M059J (cell line): ENCODE measurements at regions not wholly inside any gene's neighbourhood (a gene's known extent, or its start where the extent isn't known, plus 50 kb on each side); places are given as distances from the start of the nearest gene placed in this dataset.
"Not testable (repeated sequence)": the region's sequence is repeated elsewhere in the genome, so short reads cannot be mapped to it uniquely, and the experiment has no call there.

Experiments
- DNase-seq: peaks from one replicate; pipeline ENCODE4 v3.0.0-alpha.2; 2012; ENCODE audit warnings: low read depth

DNA sequence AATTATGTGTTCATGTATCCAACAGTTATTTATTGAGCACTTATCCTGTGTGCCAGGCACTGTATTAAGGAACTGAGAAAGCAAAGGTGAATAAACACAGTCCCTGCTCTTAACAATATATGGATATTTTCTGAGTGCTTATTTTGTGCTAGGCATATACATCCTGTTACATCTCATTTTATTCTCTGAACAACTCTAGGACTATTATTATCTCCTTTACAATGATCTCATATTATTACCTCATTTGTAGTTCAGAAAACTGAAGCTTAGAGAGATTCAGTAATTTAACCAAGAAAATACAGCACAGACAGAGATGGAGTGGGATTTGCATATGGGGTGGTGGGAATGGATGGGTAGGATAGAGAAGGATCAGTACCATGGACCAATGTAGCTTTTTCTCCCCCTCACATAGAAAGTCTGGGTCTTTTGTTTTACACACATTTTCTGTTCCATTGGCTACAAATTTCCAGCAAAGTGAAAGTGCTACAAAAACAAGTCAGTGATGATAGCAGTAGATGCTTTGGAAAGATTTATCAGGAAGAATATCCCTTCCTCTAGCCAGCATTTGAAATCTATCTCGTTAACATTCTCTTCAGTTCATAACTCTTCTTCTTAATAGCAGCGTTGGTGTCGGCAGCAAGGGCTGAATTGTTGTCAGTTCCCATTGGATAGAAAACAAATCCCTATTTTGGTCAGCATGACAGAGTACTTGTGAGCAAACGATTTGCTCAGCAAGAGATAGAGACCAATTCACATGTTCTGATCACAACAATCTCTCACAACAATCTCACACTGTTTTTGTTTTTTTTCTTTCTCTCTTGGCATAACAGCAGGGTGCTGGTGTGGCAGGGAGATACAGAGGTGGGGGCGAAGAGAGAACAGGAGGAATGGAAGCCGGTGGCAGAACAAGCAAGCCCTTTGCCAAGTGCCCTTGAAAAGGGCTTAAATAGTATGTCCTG is 102.2 kb upstream of the KCTD1 start:
- no peak for DNase-seq

DNA sequence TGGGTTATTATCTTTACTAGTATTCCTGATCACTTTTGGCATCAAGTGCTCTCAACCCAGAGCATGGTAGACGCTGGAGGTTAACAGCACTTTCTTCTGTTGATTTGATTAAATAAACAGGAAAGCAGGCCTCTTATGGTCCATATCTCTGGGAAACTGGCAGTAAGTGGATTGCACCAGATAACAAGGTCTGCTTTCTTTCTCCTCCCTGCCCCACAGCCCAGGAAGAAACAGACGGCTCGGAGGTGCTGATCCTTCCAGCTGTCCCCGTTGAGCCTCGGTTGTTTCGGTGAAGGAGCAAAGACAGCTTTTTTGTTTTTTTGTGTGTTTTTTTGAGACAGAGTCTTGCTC is 100.8 kb upstream of the KCTD1 start:
- DNase-seq: no peak

DNA sequence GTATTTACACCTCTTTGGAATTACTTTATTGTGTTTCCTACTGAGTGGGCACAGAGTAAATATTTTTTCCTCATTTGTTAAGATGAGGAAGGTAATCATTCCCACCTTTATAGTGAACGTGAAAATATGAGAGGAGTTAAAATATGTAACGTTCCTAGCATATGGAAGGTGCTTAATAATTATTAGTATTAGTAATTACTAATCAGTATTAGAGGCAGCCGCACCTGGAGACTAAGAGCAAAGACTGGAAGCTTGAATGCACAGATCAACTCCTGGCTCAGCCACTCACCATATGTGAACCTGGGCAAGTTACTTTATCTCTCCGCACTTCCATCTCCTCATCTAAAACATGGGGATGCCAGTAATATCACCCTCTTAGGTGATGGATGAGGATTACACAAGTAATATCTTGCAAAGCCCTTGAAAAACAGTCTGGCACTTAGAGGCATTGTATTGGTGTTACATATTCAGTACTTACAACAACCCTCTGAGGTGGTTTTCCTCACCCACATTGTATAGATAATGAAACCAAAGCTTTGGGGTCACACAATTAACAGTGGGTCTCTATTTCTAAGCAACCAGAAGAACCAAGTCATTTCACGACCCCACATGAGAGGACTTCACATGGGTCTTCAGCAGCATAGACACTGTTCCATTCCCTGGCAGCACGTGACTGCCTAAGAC is 100.3 kb upstream of the KCTD1 start:
- no peak for DNase-seq

GRCh38 chr18:26646901-26647300 is 98.5 kb upstream of the KCTD1 start:
- DNase-seq: no peak

DNA sequence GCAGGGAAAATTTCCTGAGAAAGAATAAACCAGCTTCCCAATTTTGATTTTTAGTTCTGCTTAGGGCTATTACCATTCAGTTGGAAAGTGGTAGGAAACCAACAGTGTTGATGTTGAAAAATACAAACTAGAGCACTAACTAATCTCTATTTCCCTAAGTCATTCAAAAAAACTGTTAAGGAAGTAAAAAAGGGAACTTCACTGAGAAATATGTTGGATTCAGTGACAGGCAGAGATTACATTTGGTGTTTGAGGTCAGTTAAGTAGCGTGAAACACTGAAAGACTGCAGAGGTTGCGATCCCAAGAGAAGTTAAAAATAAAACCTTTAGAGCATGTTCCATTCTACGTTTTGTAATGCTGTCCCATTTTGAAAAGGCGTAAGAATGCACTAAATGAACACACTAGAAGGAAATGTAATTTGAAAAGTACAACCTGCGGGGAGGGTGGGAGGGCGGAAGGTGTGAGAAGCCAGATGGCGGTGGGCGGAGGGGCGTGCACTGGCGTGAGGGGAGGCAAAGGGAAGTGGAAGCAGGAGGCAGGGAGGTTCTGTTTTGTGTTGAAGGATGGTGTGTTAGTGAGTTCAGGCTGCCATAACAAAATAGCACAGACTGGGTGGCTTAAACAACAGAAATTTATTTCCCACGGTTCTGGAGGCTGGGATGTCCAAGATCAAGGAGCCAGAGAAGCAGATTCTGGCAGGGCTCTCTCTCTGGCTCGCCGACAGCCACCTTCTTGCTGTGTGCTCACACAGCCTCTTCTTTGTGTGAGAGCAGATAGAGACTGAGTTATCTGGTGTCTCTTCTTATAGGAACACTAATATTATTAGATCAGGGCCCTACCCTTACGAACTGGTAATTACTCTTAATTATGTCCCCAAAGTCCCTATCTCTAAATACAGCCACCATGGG is 94.3 kb upstream of the KCTD1 start:
- no peak for DNase-seq

DNA sequence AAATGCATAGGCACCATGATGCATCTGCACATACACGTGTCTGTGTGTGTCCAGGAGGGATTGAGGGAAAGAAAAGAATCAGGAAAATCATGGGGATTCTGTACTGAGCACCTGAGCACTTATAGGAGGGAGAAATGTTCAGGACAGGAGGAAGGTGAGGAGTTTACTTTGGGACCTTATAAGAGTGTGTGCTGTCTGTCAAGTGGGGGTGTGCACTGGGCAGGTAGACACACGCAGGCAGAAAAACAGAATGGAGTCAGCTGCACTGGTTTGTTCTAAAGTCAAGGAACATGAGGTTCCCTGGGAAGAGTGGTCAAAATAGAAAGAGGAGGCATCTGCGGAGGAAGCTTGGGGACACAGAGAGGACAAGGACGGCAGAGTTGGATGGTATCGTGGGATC is 92.2 kb upstream of the KCTD1 start:
- DNase-seq: no peak

GRCh38 chr18:26639149-26639548 is 90.8 kb upstream of the KCTD1 start:
- no peak for DNase-seq

DNA sequence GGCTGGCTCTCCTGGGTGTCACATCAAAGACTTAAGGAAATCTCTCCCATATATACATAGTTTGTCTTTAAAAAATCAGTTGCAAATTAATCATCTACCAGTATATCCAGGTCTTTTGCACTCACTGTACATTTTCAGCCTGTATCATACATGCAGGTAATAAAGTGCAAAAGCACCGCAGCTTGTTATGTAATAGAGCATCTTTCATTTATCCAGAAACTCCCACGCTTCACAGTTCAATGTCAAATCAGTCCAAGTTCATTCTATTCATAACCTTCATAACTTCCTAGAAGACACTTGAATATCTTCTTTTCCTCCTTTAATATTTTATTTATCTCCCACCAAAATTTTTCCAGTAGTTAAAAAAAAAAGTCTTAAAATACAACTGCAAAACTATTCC is 89.6 kb upstream of the KCTD1 start:
- no peak for DNase-seq

- no peak for DNase-seq
These were observed 89.0 kb upstream of the KCTD1 start for GRCh38 chr18:26637324-26637723.

- no peak for DNase-seq
These were observed 87.1 kb upstream of the KCTD1 start for GRCh38 chr18:26635466-26635865.

DNA sequence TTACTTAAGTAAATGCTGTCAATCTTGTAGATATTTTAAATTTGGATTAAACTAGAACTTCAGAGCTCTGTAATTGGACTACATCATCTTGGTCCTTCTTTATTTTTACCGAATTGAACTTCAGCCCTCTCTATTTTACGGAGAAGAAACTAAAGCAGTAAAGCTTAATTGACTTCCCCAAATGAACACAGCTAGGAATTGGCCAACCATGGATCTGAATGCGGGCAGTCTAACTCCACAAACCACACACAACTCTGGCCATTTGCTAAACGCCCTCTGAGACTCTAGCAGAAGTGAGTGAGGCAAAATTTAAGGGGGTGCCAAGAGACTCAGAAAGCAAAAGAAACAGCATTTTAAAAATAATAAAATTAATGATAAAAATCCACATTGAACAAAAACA is 86.3 kb upstream of the KCTD1 start:
- DNase-seq: no peak

- DNase-seq: no peak
These were observed 82.8 kb upstream of the KCTD1 start for GRCh38 chr18:26631135-26631534.

- no peak for DNase-seq
These were observed 82.2 kb upstream of the KCTD1 start for GRCh38 chr18:26630596-26630995.

DNA sequence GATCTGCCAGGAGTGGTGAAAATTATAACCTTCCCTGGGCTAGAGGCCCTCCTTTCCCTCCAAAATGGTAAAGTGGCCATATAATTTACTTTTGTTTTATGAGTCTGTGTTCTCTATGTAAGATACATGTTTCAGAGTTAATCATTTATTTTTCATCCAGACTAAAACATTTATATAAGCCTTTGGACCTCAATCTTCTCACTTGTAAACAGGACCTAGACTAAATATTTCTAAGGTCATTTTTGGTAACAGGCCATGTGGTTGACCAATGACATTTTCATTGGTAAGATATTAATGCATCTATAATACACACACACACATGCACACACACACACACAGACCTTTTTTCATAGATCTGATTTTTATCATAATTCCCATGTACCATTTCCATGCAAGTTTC is 79.7 kb upstream of the KCTD1 start:
- no peak for DNase-seq

DNA sequence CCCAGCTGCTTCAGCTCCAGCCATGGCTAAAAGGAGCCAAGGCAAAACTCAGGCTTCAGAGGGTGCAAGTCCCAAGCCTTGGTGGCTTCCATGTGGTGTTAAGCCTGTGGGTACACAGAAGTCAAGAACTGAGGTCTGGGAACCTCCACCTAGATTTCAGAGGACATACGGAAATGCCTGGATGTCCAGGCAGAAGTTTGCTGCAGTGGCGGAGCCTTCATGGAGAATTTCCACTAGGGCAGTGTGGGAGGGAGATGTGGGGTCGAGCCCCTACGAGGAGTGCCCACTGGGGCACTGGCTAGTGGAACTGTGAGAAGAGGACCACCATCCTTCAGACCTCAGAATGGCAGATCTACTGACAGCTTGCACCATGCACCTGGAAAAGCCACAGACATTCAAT is 76.1 kb upstream of the KCTD1 start:
- no peak for DNase-seq

DNA sequence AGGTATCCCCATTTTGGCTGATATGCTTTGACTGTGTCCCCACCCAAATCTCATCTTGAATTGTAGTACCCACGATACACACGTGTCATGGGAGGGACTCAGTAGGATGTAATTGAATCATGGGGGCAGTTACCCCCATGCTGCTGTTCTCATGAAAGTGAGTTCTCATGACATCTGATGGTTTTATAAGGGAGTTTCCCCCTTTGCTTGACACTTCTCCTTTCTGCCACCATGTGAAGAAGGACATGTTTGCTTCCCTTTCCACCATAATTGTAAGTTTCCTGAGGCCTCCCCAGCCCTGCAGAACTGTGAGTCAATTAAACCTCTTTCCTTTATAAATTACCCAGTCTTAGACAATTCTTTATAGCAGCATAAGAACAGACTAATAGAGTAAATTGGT is 75.0 kb upstream of the KCTD1 start:
- not testable (repeated sequence) for DNase-seq

DNA sequence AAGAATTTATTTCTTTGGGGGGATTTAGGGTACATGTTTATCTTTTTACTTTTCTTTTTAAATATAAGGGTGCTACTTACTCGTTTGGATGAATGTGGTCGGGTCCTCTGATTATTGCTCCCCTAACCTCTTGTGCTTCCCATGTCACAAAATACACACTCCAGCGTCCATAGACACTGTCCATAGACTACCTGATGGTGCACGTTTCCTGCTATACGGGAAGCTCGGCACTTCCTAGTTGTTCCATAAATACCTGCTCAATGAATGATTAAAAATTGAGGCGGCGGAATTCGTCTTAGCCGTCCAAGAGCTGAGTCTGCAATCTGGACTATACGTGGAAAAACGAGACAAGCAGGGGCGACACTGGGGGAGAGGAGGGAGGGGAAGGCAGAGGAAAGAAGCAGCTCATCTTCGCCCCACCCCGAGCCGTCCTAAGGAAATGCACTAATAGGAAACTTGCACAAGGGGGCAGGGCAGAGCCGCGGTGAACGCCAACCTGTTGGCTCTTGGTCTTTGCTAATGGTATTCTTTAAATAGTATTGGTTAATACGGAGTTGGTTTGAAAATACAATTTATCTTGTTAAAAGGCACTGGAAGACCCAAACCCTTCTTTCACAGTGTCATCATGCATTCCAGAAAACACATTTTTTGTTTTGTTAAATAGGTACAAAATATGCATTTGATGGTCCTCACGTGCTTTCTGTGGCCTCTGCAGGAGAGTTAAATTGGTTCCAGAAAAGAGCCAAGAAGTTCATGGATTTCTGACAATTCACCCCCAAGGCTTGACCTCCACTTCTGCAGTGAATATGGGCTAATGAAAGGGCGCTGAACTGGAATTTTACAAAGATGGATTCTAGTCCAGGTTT is 73.0 kb upstream of the KCTD1 start:
- DNase-seq: peak; percentile 10

- DNase-seq: no peak
These were observed 71.0 kb upstream of the KCTD1 start for GRCh38 chr18:26619350-26619749.

DNA sequence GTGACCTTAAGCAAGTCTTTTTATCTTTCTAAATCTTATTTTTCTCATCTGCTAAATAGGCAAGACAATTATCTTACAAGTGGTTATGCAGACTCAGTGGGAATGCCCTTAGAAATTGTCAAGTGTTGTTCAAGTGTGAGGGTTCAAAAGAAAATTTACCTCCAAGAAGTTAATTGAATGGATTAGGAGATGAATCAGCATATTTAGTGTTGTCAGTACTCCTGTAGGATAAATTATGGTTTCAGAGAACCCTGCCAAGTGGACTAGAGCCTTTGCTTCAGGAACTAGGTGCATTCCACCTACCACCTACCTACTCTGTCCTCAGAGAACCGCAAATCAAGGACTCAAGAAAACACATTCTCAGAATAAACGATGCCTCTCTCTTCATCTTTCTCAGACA is 69.8 kb upstream of the KCTD1 start:
- peak; percentile 45 for DNase-seq

DNA sequence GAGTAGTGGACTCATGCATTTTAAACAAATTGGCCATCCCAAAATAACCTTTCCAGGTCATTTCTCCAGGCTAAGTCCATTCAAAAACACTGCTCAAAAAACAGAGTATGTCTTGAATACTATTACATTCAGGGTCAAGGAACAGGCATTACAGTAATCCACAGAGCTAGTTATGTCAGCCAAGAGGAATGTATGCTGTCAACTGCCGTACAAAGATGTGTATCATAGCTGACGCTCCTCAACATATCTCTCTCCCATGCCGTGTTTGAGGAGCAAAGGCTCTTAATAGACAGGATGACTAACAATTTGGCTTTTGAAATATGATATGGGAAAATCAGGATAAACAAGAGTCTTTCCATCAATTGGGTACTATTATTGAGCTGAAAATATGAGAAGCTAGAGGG is 68.8 kb upstream of the KCTD1 start:
- DNase-seq: peak; percentile 96

DNA sequence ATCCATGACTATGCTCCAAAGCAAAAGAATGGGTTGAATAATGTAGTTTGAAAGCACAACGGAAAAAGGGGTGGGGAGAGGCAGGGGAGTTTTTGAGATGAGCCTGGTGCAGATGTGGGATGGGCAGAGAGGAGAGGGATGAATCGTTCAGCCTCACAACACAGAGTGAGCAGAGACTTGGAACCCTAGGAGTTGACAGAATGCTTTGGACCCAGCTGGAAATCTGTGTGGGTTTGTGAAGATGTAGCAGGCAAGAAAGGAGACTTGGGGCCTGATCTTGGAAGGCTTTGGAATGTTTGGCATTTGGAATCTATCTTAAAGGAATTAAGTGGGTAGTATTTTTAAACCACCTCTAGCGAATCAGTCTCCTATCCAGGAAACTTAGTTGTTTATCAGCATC is 66.0 kb upstream of the KCTD1 start:
- DNase-seq: no peak
